ENCODE measurements at regions not wholly inside any gene's neighbourhood (a gene's known extent, or its start where the extent isn't known, plus 50 kb on each side); places are given as distances from the start of the nearest gene placed in this dataset.

DNA sequence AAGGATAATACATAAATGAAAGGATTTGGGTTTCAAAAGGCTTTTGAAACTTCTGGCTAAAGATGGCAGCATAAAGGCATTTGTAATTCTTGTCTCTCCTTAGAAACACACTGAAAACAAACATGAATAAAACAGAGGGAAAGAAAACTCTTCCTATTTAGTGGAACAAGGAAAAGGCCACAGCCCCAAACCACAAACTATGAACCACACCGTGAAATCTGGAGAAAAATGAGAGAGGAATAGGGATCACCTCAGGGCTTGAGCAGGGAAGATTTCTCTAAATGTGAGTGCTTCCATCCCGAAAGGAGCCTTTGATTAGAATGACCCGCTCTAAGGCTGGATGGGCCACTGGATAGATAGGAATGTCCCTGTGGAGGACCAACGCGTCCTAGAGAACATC, 119.6 kb downstream of the SEC61B start:
- TF ChIP-seq POLR2AphosphoS5 (IDR thresholded peaks at IDR 0.05; ENCODE audit: low read depth, low read length) (no peak), POLR2A (IDR thresholded peaks at IDR 0.05; ENCODE audit: low read depth, low read length) (no peak), TAF1 (IDR thresholded peaks at IDR 0.05; ENCODE audit: borderline replicate concordance, low read depth, low read length) (no peak)
